Activated T-cell treated with anti-CD3 and anti-CD28 coated beads for 48 hours (primary cell): ENCODE measurements at regions not wholly inside any gene's neighbourhood (a gene's known extent, or its start where the extent isn't known, plus 50 kb on each side); places are given as distances from the start of the nearest gene placed in this dataset.

Experiments
- DNase-seq: peaks from one replicate; pipeline ENCODE4 v3.0.0-alpha.2; 2020; ENCODE audit warnings: low read depth

- no peak for DNase-seq
Observed at GRCh38 chr6:137353842-137354397, 134.7 kb upstream of the IFNGR1 start.

DNA sequence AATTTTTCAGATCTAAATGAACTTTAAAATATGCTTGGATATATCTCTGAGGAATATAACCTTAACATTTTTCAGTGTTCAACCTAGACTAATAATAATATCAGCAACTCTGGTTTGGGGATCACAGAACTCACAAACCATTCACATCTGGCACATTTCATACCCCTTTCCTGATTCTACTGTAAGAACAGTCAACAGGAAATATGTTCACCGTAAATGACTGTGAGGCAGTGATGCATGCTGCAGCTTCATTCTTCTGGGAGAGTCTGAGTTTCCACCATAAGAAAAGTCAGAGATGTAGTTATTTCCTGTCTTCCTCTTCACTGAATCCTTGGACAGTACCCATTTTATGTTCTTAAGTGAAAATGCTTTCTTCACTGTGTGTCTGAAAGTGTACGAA is 134.2 kb upstream of the IFNGR1 start:
- no peak for DNase-seq

GRCh38 chr6:137352859-137353258 is 133.7 kb upstream of the IFNGR1 start:
- DNase-seq, result no peak

- DNase-seq, result no peak
Observed at GRCh38 chr6:137351890-137352289, 132.7 kb upstream of the IFNGR1 start.

DNA sequence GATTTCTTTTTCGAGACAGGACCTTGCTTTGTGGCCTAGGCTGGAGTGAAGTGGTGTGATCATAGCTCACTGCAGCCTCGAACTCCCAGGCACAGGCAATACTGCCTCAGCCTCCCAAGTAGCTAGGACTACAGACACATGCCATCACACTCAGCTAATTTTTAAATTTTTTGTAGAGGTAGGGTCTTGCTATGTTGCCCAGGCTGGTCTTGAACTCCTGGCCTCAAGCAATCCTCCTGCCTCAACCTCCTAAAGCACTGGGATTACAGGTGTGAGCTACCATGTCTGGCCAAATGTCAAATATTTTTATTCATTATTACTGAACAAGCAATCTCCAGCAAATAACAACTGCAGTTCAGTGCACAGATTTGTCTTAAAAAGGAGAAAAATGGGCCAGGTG is 131.7 kb upstream of the IFNGR1 start:
- no peak for DNase-seq

- DNase-seq, result no peak
Observed at GRCh38 chr6:137349856-137350830, 131.0 kb upstream of the IFNGR1 start.

DNA sequence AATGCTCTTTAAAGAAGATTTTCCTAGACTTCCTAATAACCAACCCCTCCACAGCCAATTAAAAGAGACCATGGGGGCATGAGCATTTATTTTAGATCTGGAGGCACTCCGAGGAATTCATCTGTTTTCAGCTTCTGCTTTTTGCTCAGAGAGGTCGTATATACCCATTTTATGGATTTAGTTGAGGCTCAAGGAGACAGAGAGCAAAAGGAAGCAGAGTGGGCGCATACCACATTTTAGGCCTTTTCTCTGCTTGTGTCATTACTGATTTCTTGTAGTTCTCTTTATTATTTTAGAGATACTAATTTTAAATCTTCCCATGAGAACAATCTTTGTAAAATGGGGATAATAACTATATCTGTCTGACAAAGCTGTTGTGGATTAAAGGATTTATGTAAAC is 129.6 kb upstream of the IFNGR1 start:
- no peak for DNase-seq

DNA sequence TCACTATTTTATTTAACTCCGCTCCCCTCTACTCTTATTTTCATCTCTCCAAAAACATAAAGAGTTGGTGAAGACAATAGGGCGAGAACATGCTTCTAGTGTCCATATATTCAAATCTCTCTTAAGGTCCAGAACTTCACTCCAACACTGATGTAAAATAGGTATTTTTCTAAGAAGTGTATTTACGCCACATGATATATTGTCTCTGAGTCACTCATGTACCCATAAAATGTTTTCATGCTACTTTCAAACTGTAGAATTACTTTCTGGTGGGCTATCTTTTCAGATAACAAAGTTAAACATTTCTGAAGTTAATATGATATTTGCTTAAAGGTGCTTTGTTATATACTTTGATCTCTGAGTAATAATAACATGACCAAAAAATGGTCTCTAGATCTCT is 124.1 kb upstream of the IFNGR1 start:
- no peak for DNase-seq

- no peak for DNase-seq
Observed at GRCh38 chr6:137342607-137343190, 123.5 kb upstream of the IFNGR1 start.

GRCh38 chr6:137341681-137342195 is 122.6 kb upstream of the IFNGR1 start:
- DNase-seq, result no peak

DNA sequence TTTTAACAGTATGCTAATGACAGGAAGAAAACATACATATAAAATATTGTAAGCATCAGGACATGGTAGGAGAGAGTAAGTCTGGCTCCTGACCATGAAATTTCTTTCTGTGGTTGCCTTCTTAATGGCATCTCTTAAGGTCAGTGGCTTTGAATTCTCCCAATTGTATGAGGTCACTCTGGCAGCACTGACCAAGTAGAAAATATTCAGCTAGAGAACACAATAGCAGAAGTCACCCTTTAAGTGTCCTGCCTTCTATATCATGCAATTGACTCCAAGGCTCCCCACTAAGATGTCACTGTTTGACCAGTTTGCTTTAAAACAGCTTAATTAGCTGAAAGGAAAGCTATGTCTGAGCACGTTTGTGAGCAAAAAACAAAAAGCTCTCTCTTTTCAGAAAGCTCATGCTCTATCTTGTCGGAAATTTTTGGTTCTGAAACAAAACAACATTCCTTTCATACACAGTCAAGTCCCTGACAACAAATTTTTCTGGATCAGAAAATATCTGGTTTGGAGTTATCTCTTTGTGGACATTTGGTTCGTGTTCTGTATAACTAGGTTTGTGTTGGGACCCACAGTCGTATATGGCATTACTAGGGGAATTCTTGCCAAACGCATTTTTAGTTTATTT is 120.9 kb upstream of the IFNGR1 start:
- DNase-seq, result no peak

- no peak for DNase-seq
Observed at GRCh38 chr6:137334884-137335283, 115.7 kb upstream of the IFNGR1 start.

- no peak for DNase-seq
Observed at GRCh38 chr6:137334094-137334493, 114.9 kb upstream of the IFNGR1 start.

DNA sequence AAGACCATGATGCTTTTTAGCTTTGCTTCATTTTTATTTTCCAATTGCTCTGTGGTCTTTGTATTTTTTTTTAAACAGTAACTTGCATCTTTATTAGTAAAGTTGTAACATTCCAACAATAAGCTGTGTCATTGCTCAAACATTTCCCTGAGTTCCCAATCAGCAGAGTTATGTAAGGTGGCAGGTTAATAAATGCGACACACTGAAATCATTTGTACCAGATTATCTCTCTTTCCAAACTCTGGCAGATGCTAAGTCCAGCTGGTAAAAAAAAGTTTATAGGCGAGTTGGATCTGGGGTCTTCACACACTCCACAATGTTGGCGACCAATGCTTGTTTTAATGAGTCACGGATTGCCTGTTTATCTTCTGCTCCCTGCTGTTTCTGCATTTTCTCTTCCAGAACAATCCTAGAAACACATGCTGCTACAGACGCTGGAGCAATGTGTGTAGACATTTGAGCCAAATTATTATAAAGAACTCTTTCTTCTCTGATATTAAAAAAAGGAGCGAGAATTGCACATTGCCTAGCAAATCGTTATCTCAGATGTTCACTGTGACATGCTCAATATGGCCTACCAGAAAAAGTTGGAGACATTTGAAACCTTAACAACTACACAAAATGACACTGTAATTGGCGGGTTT is 113.6 kb upstream of the IFNGR1 start:
- DNase-seq, result no peak

- no peak for DNase-seq
Observed at GRCh38 chr6:137323860-137324259, 104.7 kb upstream of the IFNGR1 start.

DNA sequence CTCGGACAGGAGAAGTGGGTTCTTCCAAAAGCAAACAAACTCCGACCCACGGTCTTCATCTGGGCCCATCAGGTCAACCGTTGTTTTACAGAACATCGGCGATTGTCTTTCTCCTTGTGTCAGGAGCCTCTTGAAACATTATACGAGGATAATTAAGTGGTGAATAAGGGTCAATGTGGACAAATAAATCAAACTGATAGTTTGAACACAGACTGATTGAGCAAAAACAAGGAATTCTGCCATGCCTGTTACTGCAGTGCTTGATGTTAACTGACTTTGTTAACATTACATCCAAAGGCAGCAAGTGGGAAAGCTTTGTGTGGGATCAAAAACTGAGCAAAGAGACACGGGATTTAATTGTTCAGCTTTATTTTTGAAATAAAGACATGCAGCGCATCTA is 101.1 kb upstream of the IFNGR1 start:
- no peak for DNase-seq

DNA sequence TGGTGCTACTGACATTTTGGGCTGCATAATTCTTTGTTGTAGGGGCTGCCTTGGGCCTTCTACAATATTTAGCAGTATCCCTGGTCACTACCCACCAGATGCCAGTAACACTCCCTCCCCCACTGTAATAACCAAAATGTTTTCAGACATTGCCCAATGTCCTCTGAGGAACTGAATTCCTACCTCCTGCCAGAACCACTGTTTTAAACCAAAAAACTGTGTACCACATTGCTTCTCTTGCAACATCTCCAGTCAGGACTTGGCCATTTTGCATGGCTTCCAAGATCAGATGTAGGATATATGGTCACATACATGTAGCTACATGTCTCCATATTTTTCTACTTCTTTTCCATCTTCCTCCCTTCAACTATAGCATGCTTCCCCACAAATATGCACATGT is 97.4 kb upstream of the IFNGR1 start:
- no peak for DNase-seq

GRCh38 chr6:137315081-137315480 is 95.9 kb upstream of the IFNGR1 start:
- DNase-seq, result no peak

DNA sequence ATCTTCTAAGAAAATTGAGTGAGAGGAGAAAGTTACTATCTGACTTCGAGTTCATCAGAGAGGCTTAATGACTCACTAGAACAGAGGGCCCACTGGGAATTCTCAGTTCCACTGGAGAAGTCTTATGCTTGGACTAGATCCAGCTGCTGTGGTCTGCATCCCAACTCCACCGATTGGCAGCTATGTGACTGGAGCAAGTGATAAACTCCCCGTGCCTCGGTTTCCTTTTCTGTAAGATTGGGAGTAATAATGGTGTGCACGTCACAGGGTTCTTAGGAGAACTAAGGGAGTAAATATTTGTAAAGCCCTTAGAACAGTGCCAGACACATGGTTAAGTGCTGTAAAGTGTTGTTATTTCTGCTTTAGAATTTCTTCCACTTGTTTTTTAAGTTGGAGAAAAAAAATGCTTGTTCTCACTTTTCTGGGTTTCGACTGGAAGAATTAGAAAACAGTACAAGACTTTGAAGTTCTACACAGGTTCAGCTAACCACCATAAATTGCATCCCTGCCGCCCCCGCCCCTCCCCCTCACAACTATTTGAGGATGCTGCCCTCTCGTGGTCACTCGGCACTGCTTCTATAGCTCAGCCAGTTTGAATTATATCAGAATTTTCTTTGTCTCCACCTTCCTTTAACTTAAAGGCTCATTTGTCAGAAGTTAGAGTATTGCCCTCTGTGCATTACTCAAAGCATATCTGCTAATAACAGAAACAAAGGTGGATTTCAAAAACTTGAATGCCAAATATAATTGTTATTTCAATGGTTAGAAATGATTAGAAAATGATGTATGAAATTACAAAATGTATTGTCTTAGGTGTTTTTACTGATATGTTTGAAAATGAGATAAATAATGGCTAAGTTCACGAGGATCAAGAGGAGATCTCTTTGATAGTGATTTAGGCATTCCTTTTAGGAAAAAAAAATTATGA is 95.0 kb upstream of the IFNGR1 start:
- peak; percentile 53 for DNase-seq

DNA sequence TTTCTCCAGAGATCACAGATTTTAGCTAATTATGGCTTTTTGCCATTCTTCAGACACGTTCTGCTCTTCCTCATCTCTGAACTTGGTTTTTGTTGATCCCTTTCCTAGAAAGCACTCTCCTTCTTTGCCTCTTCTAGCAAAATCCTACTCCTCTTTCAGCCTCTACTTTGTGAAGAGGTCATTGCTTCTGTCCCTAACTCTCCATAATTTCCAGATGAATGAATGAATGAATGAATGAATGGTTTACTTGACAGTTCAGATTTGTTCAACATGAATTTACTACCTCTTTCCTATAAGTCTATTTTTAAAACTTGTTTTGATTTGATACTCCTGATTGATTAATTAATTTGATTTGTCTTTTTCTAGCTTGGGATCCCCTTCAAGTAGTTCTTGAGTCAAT is 94.0 kb upstream of the IFNGR1 start:
- DNase-seq, result no peak

GRCh38 chr6:137311940-137312339 is 92.8 kb upstream of the IFNGR1 start:
- no peak for DNase-seq
